ENCODE measurements at regions not wholly inside any gene's neighbourhood (a gene's known extent, or its start where the extent isn't known, plus 50 kb on each side); places are given as distances from the start of the nearest gene placed in this dataset.
A peak's percentile ranks its signal among the peaks of the same experiment; 100 is the strongest.

- peak; percentile 8 for DNase-seq (ENCODE audit: low read depth)
These were observed 457.7 kb downstream of the CBLN2 start for GRCh38 chr18:72086421-72086820.

- no peak for DNase-seq (ENCODE audit: low read depth)
These were observed 469.1 kb downstream of the CBLN2 start for GRCh38 chr18:72075040-72075439.

GRCh38 chr18:72063001-72063400, 481.1 kb downstream of the CBLN2 start:
- DNase-seq (ENCODE audit: low read depth): no peak

GRCh38 chr18:72058851-72059250, 485.3 kb downstream of the CBLN2 start:
- DNase-seq (ENCODE audit: low read depth): no peak

- no peak for DNase-seq (ENCODE audit: low read depth)
These were observed 488.0 kb downstream of the CBLN2 start for GRCh38 chr18:72056171-72056570.

GRCh38 chr18:72041313-72042032, 502.7 kb downstream of the CBLN2 start:
- no peak for DNase-seq (ENCODE audit: low read depth)

GRCh38 chr18:72013427-72013850, 530.7 kb downstream of the CBLN2 start:
- DNase-seq (ENCODE audit: low read depth): no peak

- DNase-seq (ENCODE audit: low read depth): no peak
These were observed 545.5 kb downstream of the CBLN2 start for GRCh38 chr18:71998547-71999097.

- no peak for DNase-seq (ENCODE audit: low read depth)
These were observed 548.2 kb downstream of the CBLN2 start for GRCh38 chr18:71995904-71996465.

GRCh38 chr18:71994273-71994672, 549.9 kb downstream of the CBLN2 start:
- DNase-seq (ENCODE audit: low read depth): no peak

- no peak for DNase-seq (ENCODE audit: low read depth)
These were observed 554.5 kb downstream of the CBLN2 start for GRCh38 chr18:71989616-71990015.

- DNase-seq (ENCODE audit: low read depth): no peak
These were observed 557.6 kb downstream of the CBLN2 start for GRCh38 chr18:71986351-71987050.

GRCh38 chr18:71976744-71977143, 567.4 kb downstream of the CBLN2 start:
- DNase-seq (ENCODE audit: low read depth): no peak

- no peak for DNase-seq (ENCODE audit: low read depth)
These were observed 577.4 kb downstream of the CBLN2 start for GRCh38 chr18:71966791-71967190.

- DNase-seq (ENCODE audit: low read depth): no peak
These were observed 585.5 kb downstream of the CBLN2 start for GRCh38 chr18:71958605-71959004.

GRCh38 chr18:71951001-71951400, 593.1 kb downstream of the CBLN2 start:
- DNase-seq (ENCODE audit: low read depth): no peak

- no peak for DNase-seq (ENCODE audit: low read depth)
These were observed 601.7 kb downstream of the CBLN2 start for GRCh38 chr18:71942433-71942832.

- no peak for DNase-seq (ENCODE audit: low read depth)
These were observed 604.7 kb downstream of the CBLN2 start for GRCh38 chr18:71939483-71939882.

- no peak for DNase-seq (ENCODE audit: low read depth)
These were observed 607.4 kb downstream of the CBLN2 start for GRCh38 chr18:71936744-71937143.

- DNase-seq (ENCODE audit: low read depth): no peak
These were observed 624.9 kb downstream of the CBLN2 start for GRCh38 chr18:71919211-71919610.

GRCh38 chr18:71913641-71914040, 630.5 kb downstream of the CBLN2 start:
- DNase-seq (ENCODE audit: low read depth): no peak

- DNase-seq (ENCODE audit: low read depth): no peak
These were observed 641.7 kb downstream of the CBLN2 start for GRCh38 chr18:71902482-71902881.
